ENCODE measurements at regions not wholly inside any gene's neighbourhood (a gene's known extent, or its start where the extent isn't known, plus 50 kb on each side); places are given as distances from the start of the nearest gene placed in this dataset.

DNA sequence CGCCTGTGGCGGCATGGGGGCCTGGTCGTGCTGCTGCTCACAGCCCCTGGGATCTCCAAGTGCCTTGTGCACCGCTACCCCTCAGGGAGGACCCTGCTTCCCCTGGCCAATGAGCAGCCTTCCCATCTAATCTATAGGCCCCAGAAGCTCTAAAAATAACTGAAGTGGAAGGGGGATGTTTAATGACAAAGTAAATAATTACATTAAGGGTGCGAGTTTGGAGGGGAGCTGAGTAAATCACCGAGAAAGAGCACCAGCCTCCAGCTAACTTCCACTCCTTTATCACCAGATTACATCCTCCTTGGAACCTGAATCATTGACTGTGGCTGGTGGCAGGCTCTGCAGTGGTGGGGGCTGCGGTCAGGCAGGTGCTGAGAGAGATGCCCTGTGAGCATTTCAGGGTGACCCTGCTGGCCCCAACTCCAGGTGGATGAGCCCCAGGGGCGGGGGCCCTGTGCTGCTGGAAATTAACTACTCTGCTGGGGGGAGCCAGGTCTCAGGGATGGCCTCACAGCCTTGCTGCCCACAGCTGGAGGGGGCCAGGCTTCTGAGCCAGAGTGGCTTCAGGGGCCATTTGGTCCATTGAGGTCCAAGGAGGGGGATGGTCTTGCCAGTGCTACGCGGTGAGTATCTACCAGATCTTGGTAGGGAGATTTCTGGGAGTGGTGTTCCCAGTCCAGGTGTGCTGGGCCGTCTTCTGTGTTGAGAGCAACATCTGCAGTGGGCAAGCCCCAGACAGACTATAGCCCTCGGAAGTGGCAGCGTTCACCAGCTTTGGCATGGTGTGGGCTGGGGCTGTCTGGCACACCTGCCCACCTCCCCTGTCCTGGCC, 74.2 kb downstream of the GLI2 start:
- DNase-seq = no peak

DNA sequence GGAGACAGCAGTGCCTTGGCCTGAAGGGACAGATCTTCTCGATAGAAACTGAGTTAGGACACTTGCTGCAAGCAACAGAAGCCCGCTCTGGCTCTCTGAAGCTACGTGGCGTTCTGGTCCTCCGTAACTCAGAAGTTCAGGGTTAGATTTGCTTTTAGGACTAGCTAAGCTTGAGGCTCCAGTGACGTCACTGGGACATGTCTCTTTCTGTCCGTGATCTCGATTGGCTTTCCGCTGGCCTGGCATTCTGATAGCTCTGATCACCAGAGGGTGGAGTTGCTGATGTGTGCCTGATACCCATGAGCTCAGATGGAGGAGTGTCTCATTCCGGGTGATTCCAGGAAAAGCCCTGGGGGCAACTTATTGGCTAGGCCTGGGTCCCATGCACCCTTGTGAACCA, 75.0 kb downstream of the GLI2 start:
- DNase-seq = no peak

DNA sequence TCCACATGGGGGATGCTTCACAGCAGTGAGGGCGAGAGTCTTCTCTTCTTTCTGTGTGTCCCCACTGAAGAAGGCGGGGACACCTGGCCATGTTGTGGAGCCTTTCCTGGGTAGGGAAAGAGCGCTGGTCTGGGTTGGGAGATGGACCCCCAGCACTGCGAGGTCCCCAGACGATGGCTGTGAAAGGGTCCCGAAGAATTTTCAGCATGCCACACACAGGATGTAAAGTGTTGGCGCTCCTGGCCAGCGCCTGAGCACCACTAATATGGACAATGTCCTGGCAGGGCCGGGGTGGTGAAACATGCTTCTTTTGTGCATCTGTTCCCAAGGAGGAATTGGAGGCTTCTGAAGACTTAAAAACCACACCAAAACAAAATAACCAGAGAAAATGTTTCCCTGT, 77.2 kb downstream of the GLI2 start:
- DNase-seq = no peak

- DNase-seq = no peak
Measured at GRCh38 chr2:120814352-120814751, 78.7 kb downstream of the GLI2 start.

DNA sequence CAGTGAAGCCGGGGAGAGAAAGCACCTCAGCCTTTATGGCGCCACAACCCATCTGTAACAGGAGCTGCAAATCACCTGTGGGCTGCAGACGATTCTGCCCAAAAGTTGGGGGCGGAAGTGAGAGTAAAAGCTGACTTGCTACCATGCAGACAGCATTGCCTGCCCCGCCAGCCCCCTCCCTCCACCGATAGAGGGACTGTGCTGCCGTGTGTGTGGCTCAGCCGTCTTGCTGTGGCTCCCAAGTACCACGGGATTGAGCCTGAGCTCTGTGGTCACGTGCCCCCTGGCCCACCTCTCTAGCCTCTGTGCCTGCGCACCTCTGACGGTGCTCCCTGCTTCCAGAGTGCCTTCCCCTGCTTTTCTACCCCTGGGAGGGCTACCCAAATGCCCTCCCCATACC, 79.6 kb downstream of the GLI2 start:
- no peak for DNase-seq

- no peak for DNase-seq
Measured at GRCh38 chr2:120817136-120817955, 81.7 kb downstream of the GLI2 start.

GRCh38 chr2:120817956-120818325, 82.3 kb downstream of the GLI2 start:
- no peak for DNase-seq

GRCh38 chr2:120818441-120818920, 82.8 kb downstream of the GLI2 start:
- DNase-seq = no peak

DNA sequence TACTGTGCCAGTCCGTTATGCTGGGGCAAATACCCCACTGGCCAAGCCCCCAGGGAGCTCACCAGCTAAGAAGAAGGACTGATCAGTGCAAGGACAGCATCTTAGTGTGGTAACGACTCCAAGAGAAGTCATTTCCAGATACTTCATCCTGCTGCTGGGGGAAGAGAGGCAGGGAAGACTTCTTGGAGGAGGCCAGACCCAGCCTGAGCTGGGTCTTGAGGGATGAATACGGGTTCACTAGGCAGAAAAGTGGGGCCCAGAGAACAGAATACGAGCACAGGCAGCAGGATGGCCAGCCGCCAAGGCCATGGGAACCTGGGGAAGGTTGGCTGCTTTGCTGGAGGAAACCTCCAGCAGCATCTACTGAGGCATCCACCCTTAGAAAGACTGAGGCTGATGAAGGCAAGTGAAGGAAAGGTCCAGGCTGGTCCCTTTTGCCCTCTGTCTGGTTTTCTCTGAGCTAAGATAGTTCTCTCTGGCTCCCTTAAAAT, 84.1 kb downstream of the GLI2 start:
- DNase-seq = no peak

GRCh38 chr2:120820263-120820952, 84.7 kb downstream of the GLI2 start:
- DNase-seq = peak; percentile 88

GRCh38 chr2:120820953-120821279, 85.2 kb downstream of the GLI2 start:
- peak; percentile 42 for DNase-seq

GRCh38 chr2:120821446-120822160, 85.9 kb downstream of the GLI2 start:
- no peak for DNase-seq

DNA sequence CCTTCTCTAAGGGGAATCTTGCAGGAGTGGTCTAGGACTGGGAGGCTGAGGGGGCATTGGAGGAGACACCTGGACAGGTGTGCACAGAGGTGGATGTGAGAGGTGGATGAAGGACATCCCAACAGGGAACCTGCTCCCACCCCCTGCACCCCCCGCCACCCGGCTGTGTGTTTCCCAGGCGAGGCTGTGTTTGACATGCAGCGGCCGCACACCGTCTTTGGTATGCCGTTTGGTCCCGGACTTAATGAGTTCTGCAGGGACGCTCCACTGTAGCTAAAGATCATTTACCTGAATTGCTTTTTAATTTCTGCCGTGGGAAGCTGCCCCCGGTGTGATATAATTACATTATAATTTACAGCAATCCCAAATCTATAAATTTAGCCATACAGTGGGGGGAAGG, 87.3 kb downstream of the GLI2 start:
- no peak for DNase-seq

- no peak for DNase-seq
Measured at GRCh38 chr2:120823551-120823950, 87.9 kb downstream of the GLI2 start.

DNA sequence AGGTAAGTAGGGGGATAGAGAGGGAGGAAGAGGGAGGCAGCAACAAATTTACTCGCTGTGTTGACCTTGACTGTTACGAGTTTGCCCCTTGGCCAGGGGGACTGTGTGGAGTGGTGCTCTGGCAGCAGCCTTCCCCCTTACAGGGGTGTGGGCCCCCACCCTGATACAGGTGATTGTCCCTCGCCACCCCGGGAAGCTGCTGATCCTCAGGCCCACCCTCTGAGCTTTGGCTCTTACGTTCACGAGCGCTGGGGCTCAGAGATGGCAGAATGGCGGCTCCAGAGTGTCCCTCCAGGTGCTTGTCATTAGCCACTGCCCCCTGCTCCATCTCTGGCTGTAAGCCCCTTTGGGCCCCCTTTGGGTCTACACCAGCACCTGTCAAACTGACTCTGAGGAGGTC, 88.6 kb downstream of the GLI2 start:
- no peak for DNase-seq

DNA sequence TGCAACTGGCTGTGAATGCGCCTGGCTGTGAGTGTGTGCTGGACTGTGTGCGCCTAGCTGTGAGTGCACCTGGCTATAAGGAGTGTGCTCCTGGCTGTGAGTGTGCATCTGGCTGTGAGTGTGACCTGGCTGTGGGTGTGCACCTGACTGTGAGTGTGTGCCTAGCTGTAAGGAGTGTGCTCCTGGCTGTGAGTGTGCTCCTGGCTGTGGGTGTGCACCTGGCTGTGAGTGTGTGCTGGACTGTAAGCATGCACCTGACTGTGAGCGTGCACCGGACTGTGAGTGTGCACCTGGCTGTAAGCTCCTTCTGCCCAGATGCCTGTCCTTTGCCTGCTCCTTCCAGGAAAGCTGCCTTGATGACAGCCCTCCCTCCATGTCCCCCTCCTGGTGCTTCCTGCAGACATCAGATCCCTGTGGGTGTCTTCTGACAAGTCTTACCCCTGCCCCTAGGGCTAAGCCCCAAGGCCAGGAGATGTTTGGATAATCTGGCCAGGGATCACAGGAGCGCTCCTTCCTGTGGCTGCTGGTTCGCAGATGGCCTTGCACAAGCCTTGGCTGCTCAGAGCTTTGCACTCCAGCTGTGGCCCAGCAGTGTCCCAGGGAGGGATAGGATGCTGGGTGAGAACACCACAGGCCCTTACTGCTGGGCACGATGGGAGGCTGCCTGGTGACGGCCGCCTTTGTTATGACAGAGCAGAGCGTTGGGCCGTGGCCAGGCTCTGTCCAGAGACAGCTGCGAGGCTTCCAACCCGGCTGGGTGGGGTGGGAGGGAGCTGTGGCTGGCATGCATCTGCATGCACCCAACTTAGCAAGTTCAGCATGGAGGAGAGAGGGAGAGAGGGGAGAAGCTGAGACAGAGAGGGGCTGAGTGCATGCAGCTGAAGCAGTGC, 89.9 kb downstream of the GLI2 start:
- peak; percentile 49 for DNase-seq

DNA sequence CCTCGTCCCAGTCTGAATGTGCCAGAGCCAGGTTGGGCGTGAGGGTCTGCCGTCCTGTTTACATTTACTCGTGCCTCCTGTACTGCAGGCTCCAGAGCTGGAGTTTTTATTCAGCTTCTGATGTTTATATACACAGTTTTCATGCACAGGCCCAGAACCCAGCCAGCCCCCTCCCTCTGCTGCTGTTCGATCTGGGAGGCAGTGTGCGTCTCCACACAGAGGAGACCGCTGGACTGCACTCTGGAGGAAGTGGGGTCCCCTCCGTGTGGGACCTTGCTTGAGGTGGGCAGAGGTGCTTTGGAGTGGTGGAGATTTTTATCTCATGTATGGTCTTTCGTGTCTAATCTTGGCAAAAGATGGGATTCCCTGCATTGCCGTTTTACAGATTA, 90.6 kb downstream of the GLI2 start:
- DNase-seq = no peak

GRCh38 chr2:120826716-120827410, 91.2 kb downstream of the GLI2 start:
- no peak for DNase-seq

DNA sequence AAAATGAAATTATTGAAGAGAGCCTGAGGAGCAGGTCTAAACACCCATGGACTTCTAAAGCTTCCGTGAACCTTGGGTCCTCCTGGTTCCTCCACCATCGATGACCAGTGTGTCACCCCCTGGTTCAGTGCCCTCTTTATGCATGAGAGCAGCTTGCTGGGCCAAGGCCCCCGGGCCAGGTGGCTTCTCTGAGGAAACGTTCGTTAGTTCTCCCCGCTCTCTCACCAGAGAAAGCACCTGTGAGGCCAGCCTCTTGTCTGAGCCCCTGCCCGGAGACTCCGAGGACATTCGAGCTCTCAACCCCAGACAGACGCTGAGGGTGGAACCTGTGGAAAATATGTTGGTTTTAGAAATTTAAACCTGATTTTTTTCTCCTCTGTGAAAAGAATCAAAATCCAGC, 92.4 kb downstream of the GLI2 start:
- DNase-seq = no peak

- peak; percentile 55 for DNase-seq
Measured at GRCh38 chr2:120828829-120829632, 93.4 kb downstream of the GLI2 start.
